Fibroblast of skin of left quadriceps (primary cell): ENCODE measurements at regions not wholly inside any gene's neighbourhood (a gene's known extent, or its start where the extent isn't known, plus 50 kb on each side); places are given as distances from the start of the nearest gene placed in this dataset.
A peak's percentile ranks its signal among the peaks of the same experiment; 100 is the strongest.

Experiments used
- DNase-seq, 2 experiments: peaks; one replicate each; pipeline ENCODE4 v3.0.0-alpha.2; 2013; ENCODE audit warnings: low read depth in 2 of 2

- no peak for DNase-seq
Measured at GRCh38 chr20:52820641-52821292, 151.4 kb upstream of the TSHZ2 start.

DNA sequence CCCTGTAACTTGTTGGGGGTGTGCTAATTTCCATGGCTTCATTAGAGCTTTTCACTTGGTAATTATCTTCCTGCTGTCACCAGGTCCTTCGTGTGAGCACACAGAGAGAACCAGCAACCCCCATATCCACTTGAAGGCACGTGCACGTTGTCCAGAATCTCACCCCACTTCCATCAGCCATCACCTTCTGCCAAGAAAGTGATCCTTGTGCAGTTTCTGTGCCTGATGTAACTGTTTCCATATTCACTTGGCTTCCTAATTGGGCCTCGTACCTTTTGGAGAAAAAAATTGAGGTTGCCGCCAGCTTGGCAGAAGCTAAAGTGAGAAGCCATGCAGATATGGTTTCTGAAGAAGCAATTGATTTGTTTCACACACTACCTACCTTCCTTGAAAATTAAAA is 153.7 kb upstream of the TSHZ2 start:
- no peak for DNase-seq

GRCh38 chr20:52817981-52818380 is 154.2 kb upstream of the TSHZ2 start:
- DNase-seq, result no peak

- DNase-seq, result peak in 1 of 2 experiments; percentile 13
Measured at GRCh38 chr20:52817511-52817910, 154.6 kb upstream of the TSHZ2 start.

GRCh38 chr20:52814371-52814770 is 157.8 kb upstream of the TSHZ2 start:
- no peak for DNase-seq

DNA sequence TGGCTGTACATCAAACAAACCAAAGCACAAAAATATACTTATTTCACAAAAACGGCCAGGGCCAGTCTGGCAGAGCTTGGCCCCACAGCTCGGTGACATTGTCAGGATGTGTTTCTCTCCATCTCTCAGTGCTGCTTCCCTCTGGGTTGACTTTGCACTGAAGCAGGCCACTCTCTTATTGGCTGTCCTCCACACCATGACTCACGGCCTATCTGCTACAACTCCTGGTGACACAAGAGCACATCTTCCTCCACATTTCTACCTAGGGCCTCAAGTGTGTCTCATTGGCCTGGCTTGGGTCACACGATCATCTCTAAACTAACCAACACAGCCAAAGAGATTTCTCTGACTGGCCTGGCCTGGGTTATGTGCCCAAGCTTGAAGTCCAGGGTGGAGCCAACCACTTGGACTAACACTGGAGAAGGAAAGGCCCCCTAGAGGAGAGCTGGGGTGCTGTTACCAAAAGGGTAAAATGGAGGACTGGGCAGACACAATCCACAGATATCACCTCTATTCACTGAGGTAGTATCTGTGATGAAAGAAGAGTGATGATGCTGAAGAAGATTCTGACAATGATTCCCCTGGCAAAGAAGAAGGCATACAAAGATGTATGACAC is 159.8 kb upstream of the TSHZ2 start:
- DNase-seq, result no peak

DNA sequence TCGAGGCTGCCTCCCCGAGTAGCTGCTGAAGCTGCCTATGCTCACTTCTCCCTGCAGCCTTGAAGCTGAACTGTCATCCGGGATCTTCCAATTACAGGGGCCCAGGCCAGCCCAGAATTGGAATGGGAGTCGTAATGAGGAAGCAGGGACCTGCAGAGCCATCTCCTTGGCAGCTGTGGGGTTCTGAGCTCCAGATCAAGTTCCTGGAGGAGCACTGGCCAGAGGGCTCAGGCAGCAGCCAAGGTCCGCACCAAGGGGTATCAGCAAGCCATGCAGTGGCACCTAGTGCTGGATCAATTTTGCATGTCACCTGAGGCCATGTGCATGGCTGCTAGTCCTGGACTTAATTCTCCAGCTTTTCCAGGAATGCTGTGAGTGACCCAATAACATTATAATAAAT is 163.2 kb upstream of the TSHZ2 start:
- DNase-seq, result no peak

GRCh38 chr20:52806918-52807317 is 165.2 kb upstream of the TSHZ2 start:
- no peak for DNase-seq

GRCh38 chr20:52805843-52806242 is 166.3 kb upstream of the TSHZ2 start:
- no peak for DNase-seq

GRCh38 chr20:52805296-52805571 is 166.9 kb upstream of the TSHZ2 start:
- no peak for DNase-seq

DNA sequence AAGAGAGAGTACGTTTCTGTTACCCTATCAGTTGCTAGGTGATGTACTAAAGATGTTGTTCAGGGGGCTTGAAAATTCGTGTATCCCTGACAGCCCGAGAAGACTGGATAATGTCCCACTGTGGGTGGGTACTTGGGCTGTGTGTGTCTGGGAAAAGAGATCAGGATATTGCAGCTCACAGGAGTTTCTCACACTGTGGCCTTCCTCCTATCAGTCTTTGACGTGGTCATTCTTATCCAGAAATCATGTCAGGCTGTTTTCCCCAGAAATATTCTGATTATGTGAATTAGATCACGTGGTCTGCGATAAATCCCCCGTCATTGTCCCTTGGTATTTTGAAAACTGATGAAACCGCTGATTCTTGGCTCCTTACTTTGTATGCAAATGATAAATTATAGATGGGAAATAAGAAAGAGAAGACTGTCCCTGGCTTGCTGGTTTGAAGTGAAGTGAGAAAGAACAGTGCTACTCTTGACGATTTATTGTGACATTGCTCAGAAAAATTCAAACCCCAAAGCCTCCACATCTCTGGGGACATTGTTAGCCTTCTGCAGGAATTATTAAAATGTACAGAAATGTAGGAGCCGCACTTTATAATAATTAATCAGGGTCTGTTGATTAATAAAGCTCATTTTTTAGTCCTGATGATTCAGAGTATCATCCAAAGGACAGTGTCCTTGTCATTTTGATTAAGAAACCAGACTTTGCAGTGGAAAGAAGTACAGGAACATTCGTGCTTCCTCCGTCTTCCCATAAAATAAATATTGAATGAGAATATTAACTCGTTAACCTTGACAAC is 167.5 kb upstream of the TSHZ2 start:
- DNase-seq, result no peak

DNA sequence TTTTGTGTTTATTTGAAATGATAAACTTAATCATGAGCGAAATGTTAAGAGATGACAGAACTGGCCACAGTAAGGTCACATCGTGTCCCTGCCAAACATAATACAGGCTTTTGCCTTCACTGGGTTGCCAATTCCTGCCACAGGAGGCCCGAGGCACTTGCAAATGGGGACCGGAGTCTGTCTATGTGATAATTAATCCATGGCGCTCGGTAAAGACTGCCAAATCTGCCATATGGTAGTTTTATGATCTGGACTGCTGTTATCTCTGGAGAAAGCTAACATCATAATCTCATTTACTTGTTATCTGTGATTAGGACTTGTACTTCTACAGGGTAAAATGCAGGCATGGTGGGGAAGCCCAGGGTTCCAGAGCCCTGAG is 170.5 kb upstream of the TSHZ2 start:
- DNase-seq, result no peak

- no peak for DNase-seq
Measured at GRCh38 chr20:52800734-52801627, 171.2 kb upstream of the TSHZ2 start.

DNA sequence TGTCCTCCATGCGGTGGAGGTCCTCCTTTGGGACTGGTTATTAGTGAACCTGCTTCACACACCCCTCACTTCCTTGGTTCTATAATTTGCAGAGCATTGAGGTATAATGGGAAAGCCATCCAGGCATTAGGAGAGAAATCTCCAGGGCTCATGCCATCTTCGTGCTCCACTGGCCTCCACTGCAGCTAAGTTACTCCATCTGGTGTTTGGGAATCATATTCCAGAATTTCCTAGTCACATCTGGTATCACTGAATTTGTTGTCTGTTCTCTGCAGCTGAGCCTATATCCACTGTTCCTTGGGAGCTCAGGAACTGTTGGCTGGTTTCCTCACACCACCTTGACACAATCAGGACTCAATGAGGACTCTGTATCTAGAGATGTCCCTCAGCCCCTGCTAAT is 173.0 kb upstream of the TSHZ2 start:
- peak in 1 of 2 experiments; percentile 13 for DNase-seq

DNA sequence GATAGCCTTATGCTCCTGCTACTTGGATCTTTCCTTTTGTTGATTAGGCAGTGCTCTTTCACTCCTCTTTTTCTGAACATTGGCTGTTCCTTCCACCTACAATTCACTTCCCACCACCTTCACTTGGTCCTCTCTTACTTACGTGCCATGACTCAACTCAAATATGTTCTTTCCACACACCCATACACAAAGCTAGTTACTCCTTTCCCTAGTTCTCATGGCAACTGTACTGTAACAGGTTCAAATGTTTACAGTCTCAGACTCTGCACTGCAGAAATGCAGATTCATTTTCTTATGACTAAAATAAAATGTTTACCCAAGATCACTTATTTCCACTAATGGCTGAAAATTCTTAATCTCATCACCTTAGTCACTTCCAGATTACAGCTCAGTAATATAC is 174.0 kb upstream of the TSHZ2 start:
- no peak for DNase-seq

- DNase-seq, result no peak
Measured at GRCh38 chr20:52794853-52795252, 177.3 kb upstream of the TSHZ2 start.

GRCh38 chr20:52793339-52793963 is 178.7 kb upstream of the TSHZ2 start:
- DNase-seq, result no peak

DNA sequence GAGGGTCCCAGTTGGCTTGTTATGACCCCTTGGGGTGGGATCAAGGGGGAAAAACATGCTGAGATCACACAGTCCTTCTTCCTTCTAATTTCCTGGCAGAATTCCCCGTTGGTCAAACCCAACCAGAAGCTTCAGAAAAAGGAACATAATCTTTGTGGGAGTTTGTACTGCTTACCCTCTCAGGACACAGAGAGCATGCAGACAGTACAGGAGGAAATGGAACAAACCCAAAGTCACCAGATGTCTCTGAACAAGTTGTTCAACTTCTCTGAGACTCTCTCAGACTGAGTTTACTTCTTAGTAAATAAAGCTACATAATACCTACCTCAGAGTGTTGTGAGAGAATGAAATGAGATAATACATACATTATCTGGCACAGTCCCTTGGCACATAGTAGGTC is 181.1 kb upstream of the TSHZ2 start:
- DNase-seq, result no peak

DNA sequence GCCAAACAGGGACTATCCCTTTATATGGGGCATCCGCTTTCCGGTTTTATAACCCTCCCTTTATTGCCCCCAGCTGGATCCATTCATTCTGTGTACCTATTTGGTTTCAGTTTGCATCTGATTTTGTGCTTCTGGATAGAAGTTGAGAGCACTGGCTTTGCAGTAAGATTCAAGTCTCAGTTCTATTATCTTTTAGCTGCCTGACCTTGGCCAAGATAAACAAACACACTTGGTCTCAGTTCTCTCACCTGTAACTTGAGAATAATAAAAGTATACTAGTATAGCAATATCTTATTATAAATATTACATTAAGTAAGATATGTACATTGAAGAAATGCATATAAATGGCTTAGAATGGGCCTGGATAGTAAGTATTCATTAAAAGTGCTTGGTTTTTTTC is 182.4 kb upstream of the TSHZ2 start:
- DNase-seq, result no peak

- DNase-seq, result no peak
Measured at GRCh38 chr20:52787962-52788361, 184.2 kb upstream of the TSHZ2 start.

DNA sequence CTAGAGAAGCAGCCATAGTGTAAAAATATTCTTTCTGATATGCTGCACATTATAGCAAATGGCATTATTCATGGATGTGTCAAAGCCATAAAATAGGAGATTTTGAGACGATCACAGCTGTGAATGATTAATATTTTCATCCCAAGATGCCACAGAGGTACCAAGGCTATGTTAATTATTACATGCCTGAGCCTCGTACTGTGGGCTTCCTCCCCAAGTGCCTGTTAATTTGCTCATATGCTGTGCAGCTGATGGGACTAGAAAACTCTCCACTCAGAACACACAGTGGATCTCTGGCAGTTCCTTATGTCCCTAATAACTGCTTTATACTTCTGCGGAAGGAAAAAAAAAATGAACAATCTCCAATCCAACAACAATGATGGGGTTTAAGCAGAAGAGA is 184.9 kb upstream of the TSHZ2 start:
- peak; percentile 2 to 7 for DNase-seq

DNA sequence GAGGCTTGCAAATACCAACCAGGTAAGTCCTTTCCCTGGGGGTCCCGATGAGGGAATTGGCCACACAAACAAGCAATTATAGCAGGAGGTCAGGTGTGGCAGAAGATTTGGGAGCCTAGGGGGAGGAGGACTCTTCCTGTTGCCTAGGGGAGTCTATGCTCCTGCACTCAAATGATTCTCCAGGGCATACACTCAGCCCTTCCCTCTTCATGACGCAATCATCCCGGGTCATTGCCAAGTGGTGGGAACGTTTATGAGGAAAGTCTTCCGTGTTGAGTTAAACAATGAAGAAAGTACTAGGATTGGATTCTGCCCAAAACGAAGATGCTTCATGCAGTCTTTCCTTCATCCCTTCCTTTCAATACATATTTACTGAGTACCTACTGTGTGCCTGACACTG is 186.5 kb upstream of the TSHZ2 start:
- DNase-seq, result peak; percentile 21
